HL-60 (cell line): ENCODE measurements at regions not wholly inside any gene's neighbourhood (a gene's known extent, or its start where the extent isn't known, plus 50 kb on each side); places are given as distances from the start of the nearest gene placed in this dataset.

ENCODE experiments used
- DNase-seq, 2 experiments: peaks; one replicate each; pipeline ENCODE4 v3.0.0-alpha.2; 2010 to 2020; ENCODE audit warnings: low read depth in 1 of 2, low spot score in 1 of 2
- H3K27ac ChIP-seq: fragments of 250-450 bp; sonication (Bioruptor Pico); replicated peaks from 2 replicates; pipeline ENCODE4 v1.5.1; 2020; ENCODE audit warnings: mild to moderate bottlenecking, moderate library complexity
- H3K27me3 ChIP-seq: fragments of 250-450 bp; sonication (Bioruptor Pico); 2 replicates; pipeline ENCODE4 v1.5.1; 2021; ENCODE audit warnings: mild to moderate bottlenecking, moderate library complexity; ENCODE audit not compliant: insufficient read depth, poor library complexity, severe bottlenecking
- H3K4me3 ChIP-seq: replicated peaks from 2 replicates; pipeline ENCODE4 v1.5.1; 2011; ENCODE audit warnings: mild to moderate bottlenecking, control low read depth, low read length; ENCODE audit not compliant: insufficient read depth
- GABPA ChIP-seq: IDR thresholded peaks from 2 replicates; pipeline ENCODE4 v1.6.1; 2012; ENCODE audit warnings: low read depth
- POLR2AphosphoS5 ChIP-seq: IDR thresholded peaks from 2 replicates; pipeline ENCODE4 v1.6.1; 2012; ENCODE audit warnings: low read depth
- REST ChIP-seq: IDR thresholded peaks from 2 replicates; pipeline ENCODE4 v1.6.1; 2012; ENCODE audit warnings: low read depth; ENCODE audit not compliant: insufficient replicate concordance
- SPI1 ChIP-seq: IDR thresholded peaks from 2 replicates; pipeline ENCODE4 v1.6.1; 2012; ENCODE audit warnings: low read depth, mild to moderate bottlenecking, borderline replicate concordance
- TF ChIP-seq, protein P1 (sequence below): IDR thresholded peaks from one replicate; pipeline ENCODE4 v1.5.1; 2011; ENCODE audit warnings: low read length, control low read depth, inconsistent platforms; ENCODE audit not compliant: insufficient read depth

DNA sequence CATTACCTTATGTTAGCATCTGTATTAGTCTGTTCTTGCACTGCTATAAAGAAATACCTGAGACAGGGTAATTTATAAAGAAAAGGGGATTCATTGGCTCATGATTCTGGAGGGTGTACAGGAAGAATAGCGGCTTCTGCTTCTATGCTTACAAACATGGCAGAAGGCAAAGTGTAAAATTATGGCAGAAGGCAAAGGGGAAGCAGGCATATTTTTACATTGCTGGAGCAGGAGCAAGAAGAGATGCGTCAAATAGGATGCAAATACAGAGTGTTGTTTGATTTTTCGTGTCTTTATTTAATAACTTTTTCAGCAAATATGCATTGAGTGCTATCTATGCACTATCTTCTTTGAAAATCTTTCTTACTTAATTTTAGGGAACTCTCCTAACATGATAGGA, 210.7 kb upstream of the SSTR1 start:
- Histone ChIP-seq H3K27me3 (no peaks in the 10 kb centered on the region), H3K27ac (no peak overlapping the region), H3K4me3 (no peak overlapping the region)
- no peak for DNase-seq
- no peak for TF ChIP-seq REST
- TF ChIP-seq SPI1: no peak
- TF ChIP-seq POLR2AphosphoS5: no peak

DNA sequence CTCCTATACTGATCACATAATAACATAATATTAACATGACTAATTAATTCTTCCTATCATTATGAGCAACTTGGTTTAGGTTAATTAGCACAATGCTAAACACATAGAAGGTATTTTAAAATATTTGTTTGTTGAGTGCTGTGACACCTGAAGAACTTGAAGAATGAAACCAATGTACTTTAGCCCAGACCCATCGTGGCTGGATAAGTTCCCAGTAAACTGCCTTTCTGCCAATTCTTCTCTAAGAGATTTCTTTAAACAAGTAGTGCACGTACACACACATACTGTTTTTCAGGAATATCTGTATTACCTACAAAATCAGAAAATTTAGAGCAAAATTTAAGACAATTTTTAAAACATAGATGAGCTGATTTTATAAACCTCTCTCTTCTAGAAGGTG, 207.4 kb upstream of the SSTR1 start:
- no peaks in the 10 kb centered on the region for H3K27me3 ChIP-seq
- H3K27ac ChIP-seq: no peak overlapping the region
- no peak for DNase-seq
- no peak for TF ChIP-seq GABPA
- no peak for TF ChIP-seq SPI1
- TF ChIP-seq REST: no peak
- no peak for TF ChIP-seq POLR2AphosphoS5
- TF ChIP-seq, protein P1, sequence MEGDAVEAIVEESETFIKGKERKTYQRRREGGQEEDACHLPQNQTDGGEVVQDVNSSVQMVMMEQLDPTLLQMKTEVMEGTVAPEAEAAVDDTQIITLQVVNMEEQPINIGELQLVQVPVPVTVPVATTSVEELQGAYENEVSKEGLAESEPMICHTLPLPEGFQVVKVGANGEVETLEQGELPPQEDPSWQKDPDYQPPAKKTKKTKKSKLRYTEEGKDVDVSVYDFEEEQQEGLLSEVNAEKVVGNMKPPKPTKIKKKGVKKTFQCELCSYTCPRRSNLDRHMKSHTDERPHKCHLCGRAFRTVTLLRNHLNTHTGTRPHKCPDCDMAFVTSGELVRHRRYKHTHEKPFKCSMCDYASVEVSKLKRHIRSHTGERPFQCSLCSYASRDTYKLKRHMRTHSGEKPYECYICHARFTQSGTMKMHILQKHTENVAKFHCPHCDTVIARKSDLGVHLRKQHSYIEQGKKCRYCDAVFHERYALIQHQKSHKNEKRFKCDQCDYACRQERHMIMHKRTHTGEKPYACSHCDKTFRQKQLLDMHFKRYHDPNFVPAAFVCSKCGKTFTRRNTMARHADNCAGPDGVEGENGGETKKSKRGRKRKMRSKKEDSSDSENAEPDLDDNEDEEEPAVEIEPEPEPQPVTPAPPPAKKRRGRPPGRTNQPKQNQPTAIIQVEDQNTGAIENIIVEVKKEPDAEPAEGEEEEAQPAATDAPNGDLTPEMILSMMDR: no peak
- H3K4me3 ChIP-seq: no peak overlapping the region

DNA sequence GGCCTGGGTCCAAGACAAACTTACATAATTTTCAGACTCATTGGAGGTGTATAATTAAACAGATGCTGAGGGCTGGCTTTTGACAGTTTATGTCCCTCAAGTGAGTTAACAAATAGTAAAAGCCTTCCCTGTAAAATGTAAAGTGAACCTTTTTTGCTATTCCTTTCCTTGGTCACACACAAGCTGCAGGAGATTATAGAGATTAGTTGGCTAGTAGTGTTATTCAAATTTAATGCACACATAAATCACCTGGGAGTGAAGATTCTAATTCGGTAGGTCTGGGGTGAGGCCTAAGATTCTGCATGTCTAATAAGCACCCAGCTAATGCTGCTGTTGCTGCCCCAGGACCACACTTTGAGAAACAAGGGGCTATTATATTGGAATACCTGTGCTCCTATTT, 206.2 kb upstream of the SSTR1 start:
- no peak for DNase-seq
- no peaks in the 10 kb centered on the region for H3K27me3 ChIP-seq
- no peak overlapping the region for H3K4me3 ChIP-seq
- no peak overlapping the region for H3K27ac ChIP-seq
- TF ChIP-seq REST (no peak), POLR2AphosphoS5 (no peak), GABPA (no peak), SPI1 (no peak)
- TF ChIP-seq, protein P1: no peak
